NCI-H524 (cell line): ENCODE measurements at regions not wholly inside any gene's neighbourhood (a gene's known extent, or its start where the extent isn't known, plus 50 kb on each side); places are given as distances from the start of the nearest gene placed in this dataset.

Experiments used
- DNase-seq, 2 experiments: peaks; one replicate each; lab custom pipeline; 2025; lab: John Stamatoyannopoulos, UW

GRCh38 chr2:2828774-2829368, 497.8 kb upstream of the MYT1L start:
- no peak for DNase-seq

GRCh38 chr2:2827761-2828221, 496.7 kb upstream of the MYT1L start:
- no peak for DNase-seq

- DNase-seq = no peak
These were observed 496.1 kb upstream of the MYT1L start for GRCh38 chr2:2827046-2827636.

GRCh38 chr2:2826621-2827020, 495.5 kb upstream of the MYT1L start:
- DNase-seq = peak in 1 of 2 experiments; percentile 10

- no peak for DNase-seq
These were observed 495.1 kb upstream of the MYT1L start for GRCh38 chr2:2826209-2826551.

- DNase-seq = peak; percentile 78 to 86
These were observed 494.6 kb upstream of the MYT1L start for GRCh38 chr2:2825516-2826208.

GRCh38 chr2:2825062-2825461, 494.0 kb upstream of the MYT1L start:
- DNase-seq = no peak

GRCh38 chr2:2824588-2824987, 493.5 kb upstream of the MYT1L start:
- DNase-seq = no peak

- DNase-seq = no peak
These were observed 492.1 kb upstream of the MYT1L start for GRCh38 chr2:2823061-2823753.

- DNase-seq = no peak
These were observed 491.1 kb upstream of the MYT1L start for GRCh38 chr2:2822143-2822542.

- DNase-seq = no peak
These were observed 481.6 kb upstream of the MYT1L start for GRCh38 chr2:2812648-2813047.

GRCh38 chr2:2812117-2812516, 481.0 kb upstream of the MYT1L start:
- no peak for DNase-seq

GRCh38 chr2:2810504-2810903, 479.4 kb upstream of the MYT1L start:
- DNase-seq = no peak

- no peak for DNase-seq
These were observed 478.7 kb upstream of the MYT1L start for GRCh38 chr2:2809771-2810170.

- no peak for DNase-seq
These were observed 477.5 kb upstream of the MYT1L start for GRCh38 chr2:2808551-2809058.

GRCh38 chr2:2806711-2807110, 475.6 kb upstream of the MYT1L start:
- DNase-seq = no peak

- DNase-seq = no peak
These were observed 474.2 kb upstream of the MYT1L start for GRCh38 chr2:2805263-2805662.

GRCh38 chr2:2804528-2804927, 473.5 kb upstream of the MYT1L start:
- no peak for DNase-seq

GRCh38 chr2:2801458-2801857, 470.4 kb upstream of the MYT1L start:
- no peak for DNase-seq

GRCh38 chr2:2800697-2801096, 469.6 kb upstream of the MYT1L start:
- DNase-seq = no peak

GRCh38 chr2:2800001-2800400, 468.9 kb upstream of the MYT1L start:
- no peak for DNase-seq

GRCh38 chr2:2799151-2799697, 468.1 kb upstream of the MYT1L start:
- no peak for DNase-seq
